ENCODE measurements at regions not wholly inside any gene's neighbourhood (a gene's known extent, or its start where the extent isn't known, plus 50 kb on each side); places are given as distances from the start of the nearest gene placed in this dataset.

- no peak for DNase-seq
Measured at GRCh38 chr17:69856946-69857345, 218.1 kb upstream of the KCNJ16 start.

GRCh38 chr17:69857412-69857835 lies 217.6 kb upstream of the KCNJ16 start:
- DNase-seq = no peak

DNA sequence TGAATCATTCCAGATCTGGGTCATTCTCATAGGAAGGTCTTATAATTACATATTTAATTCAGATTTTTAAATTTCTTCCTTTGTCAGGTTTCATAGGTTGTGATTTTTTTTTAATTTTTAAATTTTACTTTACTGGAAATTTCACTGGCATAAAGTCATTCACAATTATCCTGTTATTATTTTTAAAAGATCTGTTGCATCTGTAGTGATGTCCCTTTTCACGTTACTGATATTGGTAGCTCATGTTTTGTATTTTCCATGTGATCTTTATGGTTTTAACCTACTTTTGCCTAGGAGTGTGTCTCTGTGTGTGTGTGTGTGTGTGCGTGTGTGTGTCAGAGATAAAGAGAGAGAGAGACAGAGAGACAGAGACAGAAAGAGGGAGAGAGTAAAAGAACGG lies 216.6 kb upstream of the KCNJ16 start:
- no peak for DNase-seq

GRCh38 chr17:69860142-69860680 lies 214.8 kb upstream of the KCNJ16 start:
- DNase-seq = no peak

DNA sequence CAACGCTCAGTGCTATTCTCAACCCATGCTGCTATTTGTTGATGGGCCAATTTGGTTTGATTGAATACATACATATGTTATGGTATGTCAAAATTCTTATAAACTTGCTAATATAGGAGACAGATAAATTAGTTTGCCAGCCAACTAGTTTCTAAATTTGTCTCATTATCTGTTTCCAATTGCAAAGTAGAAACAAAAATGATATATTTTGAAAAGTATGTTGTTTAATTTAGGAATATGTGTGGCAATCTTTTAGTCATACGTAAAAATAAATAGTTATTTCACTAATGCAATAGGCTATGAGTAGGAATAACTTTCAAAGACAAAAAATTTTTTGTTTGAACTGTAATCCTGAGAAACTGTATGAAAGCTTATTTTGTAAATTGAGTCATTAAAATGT lies 210.6 kb upstream of the KCNJ16 start:
- no peak for DNase-seq

DNA sequence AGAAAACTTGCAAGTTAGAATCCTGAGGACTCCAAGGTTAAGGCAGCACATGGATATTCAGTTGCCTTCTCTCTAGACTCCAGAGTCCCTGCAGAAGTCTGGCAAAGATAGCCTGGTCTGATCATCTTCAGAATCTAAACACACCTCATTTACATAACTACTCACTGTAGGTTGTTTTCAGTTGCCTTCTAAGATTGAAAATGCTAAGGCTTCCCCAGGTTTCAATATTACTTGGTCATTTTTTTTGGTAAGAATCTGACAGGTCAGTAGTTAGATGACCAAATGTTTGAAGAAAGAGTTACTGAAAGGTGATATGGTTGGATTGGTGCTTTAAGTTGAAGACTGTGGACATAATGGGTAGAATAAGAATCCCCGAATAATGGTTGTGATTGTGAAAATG lies 205.4 kb upstream of the KCNJ16 start:
- no peak for DNase-seq

DNA sequence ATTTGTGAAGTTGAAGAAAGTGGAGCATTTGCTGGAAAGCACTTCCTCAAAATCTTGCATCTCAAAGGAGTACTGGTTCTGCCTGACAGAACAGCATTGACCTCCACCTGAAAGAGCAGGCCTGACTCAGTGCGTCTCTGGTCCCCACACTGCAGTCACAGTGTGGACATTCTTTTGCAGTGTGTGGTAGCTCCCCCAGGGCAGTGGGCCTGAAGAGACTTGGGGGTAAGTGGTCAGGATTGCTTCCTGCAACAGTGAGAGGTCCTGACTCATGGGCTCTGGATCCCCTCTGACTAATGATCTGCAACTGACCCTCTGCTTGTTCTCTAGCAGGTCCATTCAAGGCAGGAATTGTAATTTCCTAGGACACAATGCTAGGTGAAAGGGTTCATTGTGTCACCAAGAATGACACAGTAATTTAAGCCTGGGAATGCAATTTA lies 204.9 kb upstream of the KCNJ16 start:
- DNase-seq = peak; percentile 20

DNA sequence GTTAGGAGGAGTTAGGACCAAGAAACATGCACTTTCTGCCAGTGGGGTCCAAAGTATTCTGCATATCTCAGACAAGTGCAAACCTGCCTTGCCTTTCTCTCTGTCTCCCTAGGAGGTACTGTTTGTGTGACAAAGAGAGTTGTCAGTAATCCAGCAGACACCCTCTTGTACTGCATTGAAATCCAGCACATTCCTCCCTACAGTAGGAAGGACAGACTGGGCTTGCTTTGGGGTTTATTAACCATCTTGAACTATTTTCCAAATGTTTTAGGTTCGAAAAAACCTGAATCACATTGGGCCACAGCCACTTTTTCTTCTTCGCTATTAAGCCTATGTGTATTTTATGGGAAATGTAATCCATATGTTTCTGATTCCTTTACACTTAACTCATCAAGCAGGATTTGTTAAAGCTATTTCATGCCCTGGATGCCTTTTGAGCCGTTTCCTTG lies 204.2 kb upstream of the KCNJ16 start:
- DNase-seq = peak; percentile 21

- DNase-seq = no peak
Measured at GRCh38 chr17:69871318-69871717, 203.7 kb upstream of the KCNJ16 start.

GRCh38 chr17:69872675-69873262 lies 202.3 kb upstream of the KCNJ16 start:
- DNase-seq = no peak

DNA sequence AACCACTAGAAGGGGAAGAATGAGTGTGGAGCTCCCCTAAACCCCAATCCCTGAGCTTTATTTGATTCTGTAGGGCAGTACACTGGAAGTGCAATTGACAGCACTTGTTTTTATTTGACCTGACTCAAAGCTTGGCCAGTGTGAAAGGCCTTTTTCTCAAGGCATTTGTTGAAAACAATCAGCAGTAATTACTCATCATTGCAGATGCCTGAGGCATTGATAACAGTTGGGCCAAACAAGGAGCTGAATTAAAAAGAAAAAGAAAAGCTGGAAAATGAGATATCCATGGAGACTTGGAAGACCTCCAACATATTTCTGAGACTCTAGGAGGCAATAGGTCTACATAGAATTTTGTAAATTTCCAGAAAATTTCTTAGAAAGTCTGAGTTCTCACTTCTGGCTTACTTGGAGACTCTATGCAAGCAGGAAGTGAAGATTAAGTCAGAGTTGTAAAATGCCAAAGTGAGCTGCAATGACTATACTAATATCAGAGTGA lies 200.8 kb upstream of the KCNJ16 start:
- DNase-seq = peak; percentile 65

- no peak for DNase-seq
Measured at GRCh38 chr17:69876757-69877156, 198.3 kb upstream of the KCNJ16 start.

DNA sequence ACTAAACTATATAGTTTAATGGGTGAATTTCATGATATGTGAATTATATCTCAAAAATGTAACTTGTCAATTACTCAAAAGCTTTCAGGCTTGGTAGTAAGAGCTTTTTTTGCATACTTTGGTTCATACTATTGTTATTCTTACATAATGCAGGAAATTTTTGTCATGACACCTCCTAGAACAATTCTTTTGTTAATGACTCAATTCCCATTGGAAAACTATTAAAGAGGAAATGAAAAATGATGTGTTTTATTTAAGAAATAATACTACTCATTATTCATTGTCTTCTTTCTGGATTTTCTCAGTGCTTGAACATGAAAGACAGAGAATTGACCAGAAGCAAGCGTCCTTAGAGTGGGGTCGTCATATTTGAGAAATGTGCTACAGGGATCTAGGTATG lies 196.4 kb upstream of the KCNJ16 start:
- DNase-seq = no peak

DNA sequence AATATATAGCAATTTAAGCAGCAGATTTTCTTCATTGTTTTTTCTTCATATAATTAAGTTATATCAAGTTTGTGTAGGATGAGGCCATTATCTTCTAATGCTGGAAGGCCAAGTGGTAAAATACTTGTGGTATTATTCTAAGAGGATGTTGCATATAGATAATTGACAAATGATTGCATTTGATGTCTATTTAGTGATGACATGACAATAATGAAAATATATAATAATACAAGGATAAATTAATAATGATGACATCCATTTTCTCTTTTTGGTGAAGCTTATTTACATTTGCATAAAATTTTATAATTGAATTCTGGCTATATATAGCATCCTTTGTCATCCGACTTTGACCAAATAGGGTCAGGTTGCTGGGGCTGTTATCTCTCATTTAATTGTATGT lies 195.4 kb upstream of the KCNJ16 start:
- no peak for DNase-seq

GRCh38 chr17:69880591-69881112 lies 194.4 kb upstream of the KCNJ16 start:
- DNase-seq = no peak

DNA sequence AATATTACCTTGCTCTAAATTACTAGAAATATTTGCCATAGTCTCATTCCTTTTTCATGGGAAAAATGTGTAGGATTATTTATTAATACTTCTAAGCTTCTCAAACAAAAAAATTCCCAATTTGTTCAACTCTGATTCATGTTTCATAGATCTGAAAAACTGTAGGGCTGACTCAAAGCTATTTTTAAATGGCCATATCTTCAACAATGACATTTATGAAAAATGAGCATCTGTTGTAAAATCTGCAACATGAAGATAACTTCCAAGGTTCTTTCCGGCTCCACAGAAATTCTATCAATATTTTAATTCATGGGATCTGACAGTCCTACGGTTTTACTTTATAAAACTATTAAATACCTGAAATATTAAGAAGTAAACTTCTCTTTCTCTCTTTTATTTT lies 192.7 kb upstream of the KCNJ16 start:
- DNase-seq = no peak

DNA sequence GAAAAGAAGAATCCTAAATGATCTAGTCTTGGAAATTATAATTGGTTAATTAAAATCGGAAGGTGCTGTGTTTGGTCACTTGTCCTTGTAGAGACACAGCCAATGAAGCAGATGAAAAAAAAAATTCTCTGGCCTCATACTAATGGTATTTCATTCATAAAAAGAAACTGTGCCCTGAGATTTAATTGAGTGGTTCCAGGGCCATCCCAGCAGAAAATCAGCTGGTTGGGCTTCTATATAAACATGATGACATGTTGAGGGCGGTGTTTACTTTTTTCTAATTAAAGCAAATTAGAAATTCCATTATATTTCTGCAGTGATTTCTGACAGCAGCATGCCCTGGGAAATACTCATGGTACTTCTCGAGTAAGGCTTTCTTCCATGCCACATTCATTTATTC lies 191.9 kb upstream of the KCNJ16 start:
- no peak for DNase-seq

DNA sequence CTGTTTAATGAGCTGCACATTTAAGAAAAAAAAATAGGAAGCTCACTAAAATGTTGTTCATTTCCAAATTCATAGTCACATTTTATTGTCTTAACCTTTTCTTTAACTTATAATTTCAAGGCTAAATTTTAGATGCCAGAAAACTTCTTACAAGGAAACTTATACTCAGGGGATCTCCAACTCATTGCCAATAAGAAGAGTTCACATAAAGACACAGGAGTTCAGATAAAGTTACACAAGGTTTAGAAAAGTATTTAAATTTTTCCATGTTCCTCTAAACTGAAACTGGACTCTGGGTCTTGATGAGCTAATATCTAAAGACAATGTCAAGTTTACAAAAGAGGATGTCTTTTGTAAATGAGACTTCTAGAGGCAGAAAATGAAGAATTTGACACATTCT lies 190.7 kb upstream of the KCNJ16 start:
- no peak for DNase-seq

DNA sequence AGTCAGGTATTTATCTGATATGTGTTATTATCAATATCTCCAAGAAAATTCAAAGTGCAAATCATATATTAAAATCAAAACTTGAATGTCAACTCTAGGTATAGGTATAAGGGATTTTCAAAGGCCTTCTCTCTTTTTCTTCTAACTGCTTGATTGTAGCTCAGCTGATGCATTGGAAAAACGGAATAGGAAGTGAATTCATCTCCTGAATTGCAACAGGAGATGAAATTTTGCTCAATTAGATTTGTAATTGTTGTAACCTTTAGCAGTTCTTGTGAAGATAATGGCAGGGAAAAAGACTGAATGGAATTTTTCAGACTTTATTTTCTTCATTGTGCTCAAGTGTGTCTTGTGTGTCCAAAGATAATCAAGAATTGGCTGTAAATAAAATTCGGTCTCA lies 190.2 kb upstream of the KCNJ16 start:
- no peak for DNase-seq

DNA sequence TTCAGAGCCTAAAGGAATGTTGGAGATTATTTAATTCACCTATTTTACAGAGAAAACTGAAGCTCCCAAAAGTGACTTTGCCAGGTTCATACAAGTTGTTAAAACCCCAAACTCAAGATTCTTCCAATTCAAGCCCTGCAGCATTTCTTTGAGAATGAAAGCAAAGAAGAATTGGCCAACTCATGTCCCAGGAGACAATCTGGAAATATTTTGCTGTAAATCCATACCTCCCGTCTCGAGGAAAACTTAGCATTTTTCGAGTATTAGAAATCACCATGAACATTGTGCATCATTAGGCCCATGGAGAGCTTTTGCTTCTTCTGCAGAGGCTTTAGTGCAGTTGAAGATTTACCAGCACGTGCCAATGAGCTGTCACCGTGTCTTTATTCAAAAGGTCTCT lies 176.4 kb upstream of the KCNJ16 start:
- DNase-seq = no peak

DNA sequence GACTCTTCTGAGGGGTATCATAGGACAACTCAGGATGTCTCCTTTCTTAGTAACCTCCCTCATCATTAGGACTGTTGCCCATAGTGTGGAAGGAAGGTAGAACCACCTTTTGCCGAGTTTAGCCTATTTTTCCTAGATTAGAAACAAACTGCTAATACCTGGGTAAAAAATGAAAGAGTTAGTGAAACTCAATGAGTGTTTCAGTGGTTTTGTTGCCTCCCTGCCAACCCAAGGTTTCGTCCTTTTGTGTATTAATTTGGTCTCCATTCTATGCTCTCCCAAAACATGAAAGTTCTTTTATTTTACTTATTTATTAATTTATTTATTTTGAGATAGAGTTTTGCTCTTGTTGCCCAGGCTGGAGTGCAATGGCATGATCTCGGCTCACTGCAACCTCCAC lies 174.9 kb upstream of the KCNJ16 start:
- no peak for DNase-seq

- DNase-seq = no peak
Measured at GRCh38 chr17:69900829-69901228, 174.2 kb upstream of the KCNJ16 start.

- no peak for DNase-seq
Measured at GRCh38 chr17:69906306-69906705, 168.7 kb upstream of the KCNJ16 start.

DNA sequence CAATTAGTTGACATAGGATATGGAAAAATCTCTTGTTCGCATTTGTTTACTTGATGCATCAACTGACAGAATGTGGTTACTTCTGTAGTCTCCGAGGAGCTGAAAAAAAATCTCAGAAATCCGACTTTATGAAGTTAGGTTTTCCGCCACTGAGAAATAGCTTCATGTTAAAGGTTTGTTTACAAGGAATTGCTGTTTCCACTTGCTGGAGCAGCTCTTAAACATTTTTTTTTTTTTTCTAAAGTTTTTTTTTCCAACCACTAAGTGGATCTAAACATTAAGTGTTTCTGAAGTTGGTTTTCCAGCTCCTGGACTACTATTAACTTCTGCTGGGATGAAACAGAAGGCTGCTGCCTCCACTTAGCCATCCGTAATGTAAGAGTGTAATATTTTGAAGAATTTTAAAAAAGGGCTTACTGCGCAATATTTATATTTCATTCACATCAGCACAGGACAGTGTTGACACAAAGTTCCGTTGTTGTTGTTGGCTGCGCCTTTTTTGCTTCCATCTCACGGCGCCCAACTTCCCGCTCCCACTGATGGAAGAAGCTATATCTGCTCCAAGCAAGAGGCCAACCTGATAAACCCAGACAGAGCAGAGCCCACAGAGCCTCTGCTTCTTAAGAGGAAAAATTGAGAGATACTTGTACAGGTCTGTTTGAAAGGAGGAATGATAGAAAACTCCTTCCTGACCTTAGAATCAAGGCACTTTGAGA lies 167.7 kb upstream of the KCNJ16 start:
- no peak for DNase-seq
